CMK (cell line): ENCODE measurements at regions not wholly inside any gene's neighbourhood (a gene's known extent, or its start where the extent isn't known, plus 50 kb on each side); places are given as distances from the start of the nearest gene placed in this dataset.

Experiments
- DNase-seq: peaks from one replicate; pipeline ENCODE4 v3.0.0-alpha.2; 2010; ENCODE audit warnings: low read depth

- no peak for DNase-seq
Observed at GRCh38 chr9:127553793-127554192, 58.3 kb upstream of the STXBP1 start.

- DNase-seq: no peak
Observed at GRCh38 chr9:127554966-127555839, 56.9 kb upstream of the STXBP1 start.

GRCh38 chr9:127555840-127556820 lies 55.9 kb upstream of the STXBP1 start:
- peak; percentile 91 for DNase-seq

- no peak for DNase-seq
Observed at GRCh38 chr9:127556871-127557270, 55.2 kb upstream of the STXBP1 start.

GRCh38 chr9:127557466-127557869 lies 54.6 kb upstream of the STXBP1 start:
- DNase-seq: peak; percentile 61

- no peak for DNase-seq
Observed at GRCh38 chr9:127557998-127558546, 54.0 kb upstream of the STXBP1 start.

- DNase-seq: no peak
Observed at GRCh38 chr9:127558581-127559246, 53.4 kb upstream of the STXBP1 start.

- no peak for DNase-seq
Observed at GRCh38 chr9:127559247-127559680, 52.8 kb upstream of the STXBP1 start.

GRCh38 chr9:127561491-127562278 lies 50.4 kb upstream of the STXBP1 start:
- no peak for DNase-seq
